ENCODE measurements at regions not wholly inside any gene's neighbourhood (a gene's known extent, or its start where the extent isn't known, plus 50 kb on each side); places are given as distances from the start of the nearest gene placed in this dataset.

GRCh38 chr6:5906340-5906670 is 100.4 kb downstream of the NRN1 start:
- TF ChIP-seq, protein P1, sequence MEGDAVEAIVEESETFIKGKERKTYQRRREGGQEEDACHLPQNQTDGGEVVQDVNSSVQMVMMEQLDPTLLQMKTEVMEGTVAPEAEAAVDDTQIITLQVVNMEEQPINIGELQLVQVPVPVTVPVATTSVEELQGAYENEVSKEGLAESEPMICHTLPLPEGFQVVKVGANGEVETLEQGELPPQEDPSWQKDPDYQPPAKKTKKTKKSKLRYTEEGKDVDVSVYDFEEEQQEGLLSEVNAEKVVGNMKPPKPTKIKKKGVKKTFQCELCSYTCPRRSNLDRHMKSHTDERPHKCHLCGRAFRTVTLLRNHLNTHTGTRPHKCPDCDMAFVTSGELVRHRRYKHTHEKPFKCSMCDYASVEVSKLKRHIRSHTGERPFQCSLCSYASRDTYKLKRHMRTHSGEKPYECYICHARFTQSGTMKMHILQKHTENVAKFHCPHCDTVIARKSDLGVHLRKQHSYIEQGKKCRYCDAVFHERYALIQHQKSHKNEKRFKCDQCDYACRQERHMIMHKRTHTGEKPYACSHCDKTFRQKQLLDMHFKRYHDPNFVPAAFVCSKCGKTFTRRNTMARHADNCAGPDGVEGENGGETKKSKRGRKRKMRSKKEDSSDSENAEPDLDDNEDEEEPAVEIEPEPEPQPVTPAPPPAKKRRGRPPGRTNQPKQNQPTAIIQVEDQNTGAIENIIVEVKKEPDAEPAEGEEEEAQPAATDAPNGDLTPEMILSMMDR (IDR thresholded peaks at IDR 0.05; ENCODE audit: insufficient read depth, low read depth, low read length): no peak
- no peak for TF ChIP-seq EZH2 (IDR thresholded peaks at IDR 0.05; ENCODE audit: insufficient read depth, low read length)
